ENCODE measurements at regions not wholly inside any gene's neighbourhood (a gene's known extent, or its start where the extent isn't known, plus 50 kb on each side); places are given as distances from the start of the nearest gene placed in this dataset.

GRCh38 chr2:147546109-147546508, 298.7 kb upstream of the ACVR2A start:
- TF ChIP-seq, protein P1, sequence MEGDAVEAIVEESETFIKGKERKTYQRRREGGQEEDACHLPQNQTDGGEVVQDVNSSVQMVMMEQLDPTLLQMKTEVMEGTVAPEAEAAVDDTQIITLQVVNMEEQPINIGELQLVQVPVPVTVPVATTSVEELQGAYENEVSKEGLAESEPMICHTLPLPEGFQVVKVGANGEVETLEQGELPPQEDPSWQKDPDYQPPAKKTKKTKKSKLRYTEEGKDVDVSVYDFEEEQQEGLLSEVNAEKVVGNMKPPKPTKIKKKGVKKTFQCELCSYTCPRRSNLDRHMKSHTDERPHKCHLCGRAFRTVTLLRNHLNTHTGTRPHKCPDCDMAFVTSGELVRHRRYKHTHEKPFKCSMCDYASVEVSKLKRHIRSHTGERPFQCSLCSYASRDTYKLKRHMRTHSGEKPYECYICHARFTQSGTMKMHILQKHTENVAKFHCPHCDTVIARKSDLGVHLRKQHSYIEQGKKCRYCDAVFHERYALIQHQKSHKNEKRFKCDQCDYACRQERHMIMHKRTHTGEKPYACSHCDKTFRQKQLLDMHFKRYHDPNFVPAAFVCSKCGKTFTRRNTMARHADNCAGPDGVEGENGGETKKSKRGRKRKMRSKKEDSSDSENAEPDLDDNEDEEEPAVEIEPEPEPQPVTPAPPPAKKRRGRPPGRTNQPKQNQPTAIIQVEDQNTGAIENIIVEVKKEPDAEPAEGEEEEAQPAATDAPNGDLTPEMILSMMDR (IDR thresholded peaks at IDR 0.05): no peak
- no peak for TF ChIP-seq EP300 (IDR thresholded peaks at IDR 0.05)
